HepG2 (cell line): ENCODE measurements at regions not wholly inside any gene's neighbourhood (a gene's known extent, or its start where the extent isn't known, plus 50 kb on each side); places are given as distances from the start of the nearest gene placed in this dataset.

Source experiments
- ASH2L ChIP-seq: fragments of 300-600, 200-600 bp; sonication (generic); IDR thresholded peaks from 2 replicates; pipeline ENCODE4 v1.7.0; 2017; ENCODE audit warnings: low read depth, mild to moderate bottlenecking, moderate library complexity, mixed read lengths, low read length; ENCODE audit not compliant: insufficient read length
- DNMT1 ChIP-seq: sonication (generic); formaldehyde crosslinking; IDR thresholded peaks from 2 replicates; pipeline ENCODE4 v1.5.1; 2020; ENCODE audit warnings: mild to moderate bottlenecking, missing genetic modification reagents
- KDM1A ChIP-seq: IDR thresholded peaks from 2 replicates; pipeline ENCODE4 v1.6.1; 2016; ENCODE audit warnings: missing compliant biosample characterization
- NCOR1 ChIP-seq: fragments of 200-600 bp; sonication (generic); IDR thresholded peaks from 2 replicates; pipeline ENCODE4 v1.7.0; 2017; ENCODE audit warnings: antibody characterized with exemption, low read length, borderline replicate concordance
- RAD21 ChIP-seq: fragments of 450-650 bp; formaldehyde crosslinking; IDR thresholded peaks from 2 replicates; pipeline ENCODE4 v1.5.0; 2020; ENCODE audit warnings: mild to moderate bottlenecking
- SALL2 ChIP-seq: sonication (generic); formaldehyde crosslinking; IDR thresholded peaks from 2 replicates; pipeline ENCODE4 v1.8.1; 2023; ENCODE audit warnings: mild to moderate bottlenecking, missing genetic modification reagents, inconsistent platforms
- SKI ChIP-seq: fragments of 450-650 bp; IDR thresholded peaks from one replicate; pipeline ENCODE4 v1.6.1; 2018; ENCODE audit warnings: mild to moderate bottlenecking; ENCODE audit not compliant: partially characterized antibody
- SYNCRIP ChIP-seq: fragments of 200-400 bp; formaldehyde crosslinking; IDR thresholded peaks from 2 replicates; pipeline ENCODE4 v1.6.1; 2018; ENCODE audit warnings: mild to moderate bottlenecking, low read depth, low read length; ENCODE audit not compliant: insufficient read depth
- ZBTB10 ChIP-seq: sonication (generic); formaldehyde crosslinking; IDR thresholded peaks from 2 replicates; pipeline ENCODE4 v1.4.0; 2020; ENCODE audit warnings: missing genetic modification reagents, borderline replicate concordance
- ZNF136 ChIP-seq: sonication (generic); formaldehyde crosslinking; IDR thresholded peaks from 2 replicates; pipeline ENCODE4 v1.8.1; 2022; ENCODE audit warnings: low read depth, mild to moderate bottlenecking, moderate library complexity, missing genetic modification reagents
- ZNF20 ChIP-seq: sonication (generic); formaldehyde crosslinking; IDR thresholded peaks from 2 replicates; pipeline ENCODE4 v1.4.0; 2020; ENCODE audit warnings: mild to moderate bottlenecking, moderate library complexity, missing genetic modification reagents
- ZNF232 ChIP-seq: sonication (generic); formaldehyde crosslinking; IDR thresholded peaks from 2 replicates; pipeline ENCODE4 v1.4.0; 2020; ENCODE audit warnings: missing genetic modification reagents, borderline replicate concordance
- ZNF317 ChIP-seq: sonication (generic); formaldehyde crosslinking; IDR thresholded peaks from 2 replicates; pipeline ENCODE4 v1.5.0; 2020; ENCODE audit warnings: mild to moderate bottlenecking, missing genetic modification reagents
- ZNF563 ChIP-seq: sonication (generic); formaldehyde crosslinking; IDR thresholded peaks from 2 replicates; pipeline ENCODE4 v1.8.0; 2022; ENCODE audit warnings: mild to moderate bottlenecking, moderate library complexity, missing genetic modification reagents
- ZNF644 ChIP-seq: IDR thresholded peaks from 2 replicates; pipeline ENCODE4 v1.6.1; 2016; ENCODE audit warnings: low read depth
- ZSCAN20 ChIP-seq: sonication (generic); formaldehyde crosslinking; IDR thresholded peaks from 2 replicates; pipeline ENCODE4 v1.4.0; 2020; ENCODE audit warnings: missing genetic modification reagents, mild to moderate bottlenecking, borderline replicate concordance
- ZSCAN29 ChIP-seq: sonication (generic); formaldehyde crosslinking; conservative IDR thresholded peaks from 2 replicates; pipeline ENCODE4 v1.4.0; 2020; ENCODE audit warnings: mild to moderate bottlenecking, missing genetic modification reagents
- TF ChIP-seq, protein P1 (sequence below): IDR thresholded peaks from 2 replicates; pipeline ENCODE4 v1.6.1; 2018; ENCODE audit warnings: missing genetic modification reagents, mild to moderate bottlenecking, missing compliant biosample characterization
- TF ChIP-seq, protein P2 (sequence below): sonication (generic); formaldehyde crosslinking; IDR thresholded peaks from 2 replicates; pipeline ENCODE4 v1.4.0; 2020; ENCODE audit warnings: missing genetic modification reagents
- TF ChIP-seq, protein P3 (sequence below): sonication (generic); formaldehyde crosslinking; IDR thresholded peaks from 2 replicates; pipeline ENCODE4 v1.8.1; 2023; ENCODE audit warnings: mild to moderate bottlenecking, moderate library complexity, missing genetic modification reagents
- TF ChIP-seq, protein P4 (sequence below): sonication (generic); formaldehyde crosslinking; IDR thresholded peaks from 2 replicates; pipeline ENCODE4 v1.4.0; 2020; ENCODE audit warnings: missing genetic modification reagents

DNA sequence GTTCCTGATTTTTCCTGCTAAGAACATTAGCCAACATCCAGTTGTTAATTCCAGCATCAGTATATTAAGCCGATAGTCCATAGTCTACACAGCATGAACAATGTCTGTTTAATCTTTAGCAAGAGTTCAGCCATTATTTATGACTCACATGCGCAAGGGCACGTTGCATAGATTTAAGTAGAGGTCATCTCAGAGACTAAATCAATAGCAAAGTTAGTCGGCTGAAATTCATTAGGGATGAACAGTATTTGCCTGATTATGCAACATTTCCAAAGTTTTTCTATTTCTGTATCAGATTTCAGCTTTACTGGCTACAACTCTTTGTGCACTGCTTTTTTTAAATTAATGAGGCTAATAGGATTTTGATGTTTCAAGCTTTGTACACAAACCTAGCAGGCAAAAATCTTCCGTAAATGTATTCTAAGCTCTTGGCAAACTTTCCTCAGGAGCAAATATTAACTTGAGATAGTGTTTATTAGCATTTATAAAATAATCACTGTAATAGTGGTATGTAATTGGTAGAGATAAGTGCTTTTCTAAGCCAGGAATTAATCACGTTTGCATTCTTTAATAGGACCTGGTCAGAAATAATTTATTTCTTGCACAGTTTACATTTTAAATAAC, 578.7 kb upstream of the ID2 start (continued):
- TF ChIP-seq, protein P1, sequence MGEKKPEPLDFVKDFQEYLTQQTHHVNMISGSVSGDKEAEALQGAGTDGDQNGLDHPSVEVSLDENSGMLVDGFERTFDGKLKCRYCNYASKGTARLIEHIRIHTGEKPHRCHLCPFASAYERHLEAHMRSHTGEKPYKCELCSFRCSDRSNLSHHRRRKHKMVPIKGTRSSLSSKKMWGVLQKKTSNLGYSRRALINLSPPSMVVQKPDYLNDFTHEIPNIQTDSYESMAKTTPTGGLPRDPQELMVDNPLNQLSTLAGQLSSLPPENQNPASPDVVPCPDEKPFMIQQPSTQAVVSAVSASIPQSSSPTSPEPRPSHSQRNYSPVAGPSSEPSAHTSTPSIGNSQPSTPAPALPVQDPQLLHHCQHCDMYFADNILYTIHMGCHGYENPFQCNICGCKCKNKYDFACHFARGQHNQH (CRISPR knock-in tag): peak; percentile 88; the same call in 1 of the 2 replicates
- TF ChIP-seq SYNCRIP (no peak), SALL2 (CRISPR knock-in tag) (no peak), ZNF644 (CRISPR knock-in tag) (peak; percentile 95), ZNF136 (peak; percentile 76; the same call in 1 of the 2 replicates), RAD21 (CRISPR knock-in tag) (peak; percentile 44; the same call in 1 of the 2 replicates), ZNF232 (CRISPR knock-in tag) (no peak), ASH2L (peak; percentile 89), SKI (peak; percentile 95), NCOR1 (peak; percentile 99), ZSCAN29 (peak; percentile 97), ZNF20 (CRISPR knock-in tag) (no peak), ZNF563 (CRISPR knock-in tag) (no peak), ZBTB10 (CRISPR knock-in tag) (no peak), KDM1A (CRISPR knock-in tag) (0 out of 2 replicates have a peak, but pooled peaks have one; percentile 16), ZNF317 (CRISPR knock-in tag) (peak; percentile 94), DNMT1 (CRISPR knock-in tag) (no peak), ZSCAN20 (CRISPR knock-in tag) (peak; percentile 100)
- TF ChIP-seq, protein P2, sequence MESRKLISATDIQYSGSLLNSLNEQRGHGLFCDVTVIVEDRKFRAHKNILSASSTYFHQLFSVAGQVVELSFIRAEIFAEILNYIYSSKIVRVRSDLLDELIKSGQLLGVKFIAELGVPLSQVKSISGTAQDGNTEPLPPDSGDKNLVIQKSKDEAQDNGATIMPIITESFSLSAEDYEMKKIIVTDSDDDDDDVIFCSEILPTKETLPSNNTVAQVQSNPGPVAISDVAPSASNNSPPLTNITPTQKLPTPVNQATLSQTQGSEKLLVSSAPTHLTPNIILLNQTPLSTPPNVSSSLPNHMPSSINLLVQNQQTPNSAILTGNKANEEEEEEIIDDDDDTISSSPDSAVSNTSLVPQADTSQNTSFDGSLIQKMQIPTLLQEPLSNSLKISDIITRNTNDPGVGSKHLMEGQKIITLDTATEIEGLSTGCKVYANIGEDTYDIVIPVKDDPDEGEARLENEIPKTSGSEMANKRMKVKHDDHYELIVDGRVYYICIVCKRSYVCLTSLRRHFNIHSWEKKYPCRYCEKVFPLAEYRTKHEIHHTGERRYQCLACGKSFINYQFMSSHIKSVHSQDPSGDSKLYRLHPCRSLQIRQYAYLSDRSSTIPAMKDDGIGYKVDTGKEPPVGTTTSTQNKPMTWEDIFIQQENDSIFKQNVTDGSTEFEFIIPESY: peak; percentile 43; the same call in 1 of the 2 replicates
- TF ChIP-seq, protein P3, sequence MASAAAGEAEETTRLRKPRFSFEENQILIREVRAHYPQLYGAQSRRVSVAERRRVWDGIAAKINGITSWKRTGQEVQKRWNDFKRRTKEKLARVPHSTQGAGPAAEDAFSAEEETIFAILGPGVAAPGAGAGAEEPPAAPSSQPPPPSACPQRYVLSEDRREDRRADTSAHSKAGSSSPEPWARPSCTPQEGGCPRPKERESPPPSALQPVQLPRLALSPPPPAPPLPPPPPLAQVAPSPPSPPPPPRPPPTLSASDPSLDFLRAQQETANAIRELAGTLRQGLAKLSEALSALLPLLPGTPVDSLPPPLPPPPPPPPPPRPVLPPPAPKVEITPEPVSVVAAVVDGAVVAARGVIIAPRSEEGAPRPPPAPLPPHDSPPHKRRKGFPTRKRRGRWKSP: peak; percentile 89; the same call in 1 of the 2 replicates
- TF ChIP-seq, protein P4, sequence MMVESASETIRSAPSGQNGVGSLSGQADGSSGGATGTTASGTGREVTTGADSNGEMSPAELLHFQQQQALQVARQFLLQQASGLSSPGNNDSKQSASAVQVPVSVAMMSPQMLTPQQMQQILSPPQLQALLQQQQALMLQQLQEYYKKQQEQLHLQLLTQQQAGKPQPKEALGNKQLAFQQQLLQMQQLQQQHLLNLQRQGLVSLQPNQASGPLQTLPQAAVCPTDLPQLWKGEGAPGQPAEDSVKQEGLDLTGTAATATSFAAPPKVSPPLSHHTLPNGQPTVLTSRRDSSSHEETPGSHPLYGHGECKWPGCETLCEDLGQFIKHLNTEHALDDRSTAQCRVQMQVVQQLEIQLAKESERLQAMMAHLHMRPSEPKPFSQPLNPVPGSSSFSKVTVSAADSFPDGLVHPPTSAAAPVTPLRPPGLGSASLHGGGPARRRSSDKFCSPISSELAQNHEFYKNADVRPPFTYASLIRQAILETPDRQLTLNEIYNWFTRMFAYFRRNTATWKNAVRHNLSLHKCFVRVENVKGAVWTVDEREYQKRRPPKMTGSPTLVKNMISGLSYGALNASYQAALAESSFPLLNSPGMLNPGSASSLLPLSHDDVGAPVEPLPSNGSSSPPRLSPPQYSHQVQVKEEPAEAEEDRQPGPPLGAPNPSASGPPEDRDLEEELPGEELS: peak; percentile 96
